ENCODE measurements at regions not wholly inside any gene's neighbourhood (a gene's known extent, or its start where the extent isn't known, plus 50 kb on each side); places are given as distances from the start of the nearest gene placed in this dataset.

GRCh38 chr2:18339326-18339725 is 221.1 kb downstream of the RDH14 start:
- H3K4me3 Mint-ChIP-seq: no peak overlapping the region
- H3K4me1 ChIP-seq (ENCODE audit: control insufficient read depth in 1 of 2, extremely low read depth in 1 of 2, insufficient read depth in 2 of 2, low read length in 2 of 2): no peaks in the 10 kb centered on the region
- no peaks in the 10 kb centered on the region for H3K36me3 Mint-ChIP-seq
- H3K9me3 ChIP-seq: no peaks in the 10 kb centered on the region
- no peaks in the 10 kb centered on the region for H3K27me3 ChIP-seq (replicated peaks in 1 of 2; ENCODE audit: control insufficient read depth in 2 of 2, extremely low read depth in 1 of 2, insufficient read depth in 2 of 2, low read length in 1 of 2)
- no peak overlapping the region for H3K27ac Mint-ChIP-seq
- H3K27me3 Mint-ChIP-seq: peaks cover 5 to 10% of the 10 kb centered on the region in 2 donors
- WGBS (ENCODE audit: insufficient coverage): no CpG with 5 or more reads among the region's 1 CpG
- CTCF ChIA-PET: no interaction called here
- H3K9me3 Mint-ChIP-seq: no peaks in the 10 kb centered on the region
- no peaks in the 10 kb centered on the region for H3K4me1 Mint-ChIP-seq
- no peak overlapping the region for H3K4me3 ChIP-seq (ENCODE audit: control insufficient read depth in 1 of 2, extremely low read depth in 1 of 2, low read length in 1 of 2)
- no peak overlapping the region for H3K27ac ChIP-seq (ENCODE audit: low read length)
- ATAC-seq (replicated peaks in 1 of 4) (no peak), DNase-seq (no peak)
- no peaks in the 10 kb centered on the region for H3K36me3 ChIP-seq (ENCODE audit: control insufficient read depth in 2 of 2, extremely low read depth in 1 of 2, insufficient read depth in 1 of 2, low read length in 1 of 2)
- POLR2A ChIA-PET: no interaction called here

GRCh38 chr2:18336975-18337374 is 223.5 kb downstream of the RDH14 start:
- ChIA-PET POLR2A (no interaction called here), CTCF (no interaction called here)
- Histone ChIP-seq H3K36me3 (ENCODE audit: control insufficient read depth in 2 of 2, extremely low read depth in 1 of 2, insufficient read depth in 1 of 2, low read length in 1 of 2) (no peaks in the 10 kb centered on the region), H3K27ac (ENCODE audit: low read length) (no peak overlapping the region), H3K9me3 (no peaks in the 10 kb centered on the region), H3K27me3 (replicated peaks in 1 of 2; ENCODE audit: control insufficient read depth in 2 of 2, extremely low read depth in 1 of 2, insufficient read depth in 2 of 2, low read length in 1 of 2) (peaks cover 0 to 4% of the 10 kb centered on the region in 2 experiments), H3K4me1 (ENCODE audit: control insufficient read depth in 1 of 2, extremely low read depth in 1 of 2, insufficient read depth in 2 of 2, low read length in 2 of 2) (no peaks in the 10 kb centered on the region), H3K4me3 (ENCODE audit: control insufficient read depth in 1 of 2, extremely low read depth in 1 of 2, low read length in 1 of 2) (no peak overlapping the region)
- Mint-ChIP-seq H3K9me3 (no peaks in the 10 kb centered on the region), H3K4me3 (no peak overlapping the region), H3K27me3 (peaks cover 9 to 10% of the 10 kb centered on the region in 2 donors), H3K36me3 (no peaks in the 10 kb centered on the region), H3K27ac (no peak overlapping the region), H3K4me1 (no peaks in the 10 kb centered on the region)
- ATAC-seq (replicated peaks in 1 of 4) (no peak), DNase-seq (no peak)
- 40% methylated on average over 1 of the region's 2 CpGs for WGBS (ENCODE audit: insufficient coverage)

GRCh38 chr2:18332477-18332876 is 228.0 kb downstream of the RDH14 start:
- ChIA-PET POLR2A (no interaction called here), CTCF (no interaction called here)
- ATAC-seq (replicated peaks in 1 of 4): peak in 1 of 4 experiments; percentile 6
- WGBS (ENCODE audit: insufficient coverage): 66% methylated on average over 6 of the region's 6 CpGs
- no peaks in the 10 kb centered on the region for H3K9me3 Mint-ChIP-seq
- H3K27ac Mint-ChIP-seq: no peak overlapping the region
- H3K4me3 ChIP-seq (ENCODE audit: control insufficient read depth in 1 of 2, extremely low read depth in 1 of 2, low read length in 1 of 2): no peak overlapping the region
- no peak overlapping the region for H3K4me3 Mint-ChIP-seq
- peaks cover 0 to 4% of the 10 kb centered on the region in 2 experiments for H3K27me3 ChIP-seq (replicated peaks in 1 of 2; ENCODE audit: control insufficient read depth in 2 of 2, extremely low read depth in 1 of 2, insufficient read depth in 2 of 2, low read length in 1 of 2)
- H3K4me1 ChIP-seq (ENCODE audit: control insufficient read depth in 1 of 2, extremely low read depth in 1 of 2, insufficient read depth in 2 of 2, low read length in 2 of 2): no peaks in the 10 kb centered on the region
- H3K36me3 Mint-ChIP-seq: no peaks in the 10 kb centered on the region
- no peak overlapping the region for H3K27ac ChIP-seq (ENCODE audit: low read length)
- no peaks in the 10 kb centered on the region for H3K4me1 Mint-ChIP-seq
- H3K36me3 ChIP-seq (ENCODE audit: control insufficient read depth in 2 of 2, extremely low read depth in 1 of 2, insufficient read depth in 1 of 2, low read length in 1 of 2): no peaks in the 10 kb centered on the region
- H3K9me3 ChIP-seq: no peaks in the 10 kb centered on the region
- H3K27me3 Mint-ChIP-seq: peaks cover 7 to 10% of the 10 kb centered on the region in 2 donors
- no peak for DNase-seq

GRCh38 chr2:18325118-18325517 is 235.3 kb downstream of the RDH14 start:
- Histone ChIP-seq H3K36me3 (ENCODE audit: control insufficient read depth in 2 of 2, extremely low read depth in 1 of 2, insufficient read depth in 1 of 2, low read length in 1 of 2) (no peaks in the 10 kb centered on the region), H3K27ac (ENCODE audit: low read length) (no peak overlapping the region), H3K27me3 (replicated peaks in 1 of 2; ENCODE audit: control insufficient read depth in 2 of 2, extremely low read depth in 1 of 2, insufficient read depth in 2 of 2, low read length in 1 of 2) (no peaks in the 10 kb centered on the region), H3K4me1 (ENCODE audit: control insufficient read depth in 1 of 2, extremely low read depth in 1 of 2, insufficient read depth in 2 of 2, low read length in 2 of 2) (no peaks in the 10 kb centered on the region), H3K4me3 (ENCODE audit: control insufficient read depth in 1 of 2, extremely low read depth in 1 of 2, low read length in 1 of 2) (no peak overlapping the region), H3K9me3 (no peaks in the 10 kb centered on the region)
- no peaks in the 10 kb centered on the region for H3K36me3 Mint-ChIP-seq
- POLR2A ChIA-PET: no interaction called here
- 90% methylated on average over 2 of the region's 5 CpGs for WGBS (ENCODE audit: insufficient coverage)
- CTCF ChIA-PET: no interaction called here
- H3K4me3 Mint-ChIP-seq: no peak overlapping the region
- no peak for DNase-seq
- H3K4me1 Mint-ChIP-seq: no peaks in the 10 kb centered on the region
- no peaks in the 10 kb centered on the region for H3K27me3 Mint-ChIP-seq
- H3K9me3 Mint-ChIP-seq: no peaks in the 10 kb centered on the region
- ATAC-seq (replicated peaks in 1 of 4): no peak
- H3K27ac Mint-ChIP-seq: no peak overlapping the region

- ChIA-PET POLR2A (no interaction called here), CTCF (no interaction called here)
- H3K27me3 ChIP-seq (replicated peaks in 1 of 2; ENCODE audit: control insufficient read depth in 2 of 2, extremely low read depth in 1 of 2, insufficient read depth in 2 of 2, low read length in 1 of 2): no peaks in the 10 kb centered on the region
- no peak for DNase-seq
- Mint-ChIP-seq H3K9me3 (peaks cover 0 to 4% (median 0%) of the 10 kb centered on the region in 3 donors), H3K27ac (no peak overlapping the region), H3K4me1 (no peaks in the 10 kb centered on the region), H3K4me3 (no peak overlapping the region), H3K36me3 (no peaks in the 10 kb centered on the region), H3K27me3 (no peaks in the 10 kb centered on the region)
- H3K36me3 ChIP-seq (ENCODE audit: control insufficient read depth in 2 of 2, extremely low read depth in 1 of 2, insufficient read depth in 1 of 2, low read length in 1 of 2): no peaks in the 10 kb centered on the region
- no peak overlapping the region for H3K27ac ChIP-seq (ENCODE audit: low read length)
- H3K4me1 ChIP-seq (ENCODE audit: control insufficient read depth in 1 of 2, extremely low read depth in 1 of 2, insufficient read depth in 2 of 2, low read length in 2 of 2): no peaks in the 10 kb centered on the region
- no peak for ATAC-seq (replicated peaks in 1 of 4)
- no peaks in the 10 kb centered on the region for H3K9me3 ChIP-seq
- no peak overlapping the region for H3K4me3 ChIP-seq (ENCODE audit: control insufficient read depth in 1 of 2, extremely low read depth in 1 of 2, low read length in 1 of 2)
Observed at GRCh38 chr2:18319987-18320386, 240.5 kb downstream of the RDH14 start.

- Mint-ChIP-seq H3K36me3 (no peaks in the 10 kb centered on the region), H3K9me3 (peaks cover 0 to 6% (median 4%) of the 10 kb centered on the region in 3 donors), H3K27ac (no peak overlapping the region), H3K27me3 (no peaks in the 10 kb centered on the region), H3K4me1 (no peaks in the 10 kb centered on the region), H3K4me3 (no peak overlapping the region)
- H3K9me3 ChIP-seq: no peaks in the 10 kb centered on the region
- no peaks in the 10 kb centered on the region for H3K36me3 ChIP-seq (ENCODE audit: control insufficient read depth in 2 of 2, extremely low read depth in 1 of 2, insufficient read depth in 1 of 2, low read length in 1 of 2)
- ATAC-seq (replicated peaks in 1 of 4) (no peak), DNase-seq (no peak)
- no peak overlapping the region for H3K4me3 ChIP-seq (ENCODE audit: control insufficient read depth in 1 of 2, extremely low read depth in 1 of 2, low read length in 1 of 2)
- no peaks in the 10 kb centered on the region for H3K4me1 ChIP-seq (ENCODE audit: control insufficient read depth in 1 of 2, extremely low read depth in 1 of 2, insufficient read depth in 2 of 2, low read length in 2 of 2)
- POLR2A ChIA-PET: no interaction called here
- CTCF ChIA-PET: no interaction called here
- no peak overlapping the region for H3K27ac ChIP-seq (ENCODE audit: low read length)
- no peaks in the 10 kb centered on the region for H3K27me3 ChIP-seq (replicated peaks in 1 of 2; ENCODE audit: control insufficient read depth in 2 of 2, extremely low read depth in 1 of 2, insufficient read depth in 2 of 2, low read length in 1 of 2)
- no CpG with 5 or more reads among the region's 2 CpGs for WGBS (ENCODE audit: insufficient coverage)
Observed at GRCh38 chr2:18317017-18317416, 243.4 kb downstream of the RDH14 start.

GRCh38 chr2:18312818-18313217 is 247.6 kb downstream of the RDH14 start:
- ATAC-seq (replicated peaks in 1 of 4): no peak
- Mint-ChIP-seq H3K36me3 (no peaks in the 10 kb centered on the region), H3K9me3 (peaks cover 0 to 6% (median 0%) of the 10 kb centered on the region in 3 donors), H3K4me3 (no peak overlapping the region), H3K27ac (no peak overlapping the region), H3K4me1 (no peaks in the 10 kb centered on the region), H3K27me3 (no peaks in the 10 kb centered on the region)
- 100% methylated on average over 1 of the region's 3 CpGs for WGBS (ENCODE audit: insufficient coverage)
- no peaks in the 10 kb centered on the region for H3K9me3 ChIP-seq
- H3K36me3 ChIP-seq (ENCODE audit: control insufficient read depth in 2 of 2, extremely low read depth in 1 of 2, insufficient read depth in 1 of 2, low read length in 1 of 2): no peaks in the 10 kb centered on the region
- no peak overlapping the region for H3K27ac ChIP-seq (ENCODE audit: low read length)
- H3K4me3 ChIP-seq (ENCODE audit: control insufficient read depth in 1 of 2, extremely low read depth in 1 of 2, low read length in 1 of 2): no peak overlapping the region
- DNase-seq: no peak
- no peaks in the 10 kb centered on the region for H3K4me1 ChIP-seq (ENCODE audit: control insufficient read depth in 1 of 2, extremely low read depth in 1 of 2, insufficient read depth in 2 of 2, low read length in 2 of 2)
- ChIA-PET POLR2A (no interaction called here), CTCF (no interaction called here)
- no peaks in the 10 kb centered on the region for H3K27me3 ChIP-seq (replicated peaks in 1 of 2; ENCODE audit: control insufficient read depth in 2 of 2, extremely low read depth in 1 of 2, insufficient read depth in 2 of 2, low read length in 1 of 2)
